ENCODE measurements at regions not wholly inside any gene's neighbourhood (a gene's known extent, or its start where the extent isn't known, plus 50 kb on each side); places are given as distances from the start of the nearest gene placed in this dataset.

GRCh38 chr3:88369767-88370166 lies 220.0 kb downstream of the C3orf38 start:
- no peak overlapping the region for H3K9ac ChIP-seq
- no peaks in the 10 kb centered on the region; the same call in 1 of the 2 replicates for H3K9me2 ChIP-seq
- H2AFZ ChIP-seq (ENCODE audit: low read depth) = no peak overlapping the region
- WGBS (ENCODE audit: low lambda C conversion rate) = 23% methylated on average over 2 of the region's 2 CpGs
- no peaks in the 10 kb centered on the region for H3K4me1 ChIP-seq (ENCODE audit: control insufficient read depth in 1 of 2, insufficient read depth in 2 of 2, low read depth in 1 of 2, low read length in 1 of 2)
- H4K20me1 ChIP-seq (ENCODE audit: insufficient read depth) = no peaks in the 10 kb centered on the region
- no peaks in the 10 kb centered on the region for H3K79me2 ChIP-seq (ENCODE audit: insufficient read depth)
- no peak for DNase-seq
- H3K4me2 ChIP-seq = no peak overlapping the region
- H3K4me3 ChIP-seq (ENCODE audit: low read depth in 2 of 2, low read length in 1 of 2) = no peak overlapping the region
- no peaks in the 10 kb centered on the region for H3K27me3 ChIP-seq (ENCODE audit: insufficient read depth)
- ChIA-PET POLR2A (no interaction called here), CTCF (no interaction called here)
- no peaks in the 10 kb centered on the region for H3K36me3 ChIP-seq (replicated peaks in 1 of 2; ENCODE audit: control insufficient read depth in 1 of 2, insufficient read depth in 2 of 2, low read length in 1 of 2)
- no peak overlapping the region for H3K27ac ChIP-seq (ENCODE audit: low read depth in 2 of 2, low read length in 1 of 2)
- TF ChIP-seq MEF2A (IDR thresholded peaks at IDR 0.05; ENCODE audit: borderline replicate concordance, low read depth) (no peak), FOXM1 (IDR thresholded peaks at IDR 0.05; ENCODE audit: low read depth) (no peak), SIN3A (IDR thresholded peaks at IDR 0.05; ENCODE audit: borderline replicate concordance, low read depth, low read length) (no peak), RXRA (IDR thresholded peaks at IDR 0.05; ENCODE audit: borderline replicate concordance, low read depth) (no peak), NFIC (IDR thresholded peaks at IDR 0.05; ENCODE audit: borderline replicate concordance) (no peak), TAF1 (IDR thresholded peaks at IDR 0.05; ENCODE audit: borderline replicate concordance, low read depth, low read length) (no peak), SMC3 (IDR thresholded peaks at IDR 0.05; ENCODE audit: low read depth, low read length) (no peak), PBX3 (IDR thresholded peaks at IDR 0.05) (no peak), TEAD4 (IDR thresholded peaks at IDR 0.05; ENCODE audit: borderline replicate concordance, insufficient read depth) (no peak), MAX (IDR thresholded peaks at IDR 0.05; ENCODE audit: low read depth) (no peak), CHD2 (IDR thresholded peaks at IDR 0.05; ENCODE audit: low read length, partially characterized antibody) (no peak), RFX5 (IDR thresholded peaks at IDR 0.05; ENCODE audit: low read length) (no peak), RCOR1 (IDR thresholded peaks at IDR 0.05; ENCODE audit: low read length) (no peak)
- no peaks in the 10 kb centered on the region for H3F3A ChIP-seq (replicated peaks; ENCODE audit: insufficient read depth)
- no peaks in the 10 kb centered on the region for H3K9me3 ChIP-seq

- ChIA-PET POLR2A (no interaction called here), CTCF (no interaction called here)
- Histone ChIP-seq H3K9me3 (no peaks in the 10 kb centered on the region), H3K79me2 (ENCODE audit: insufficient read depth) (no peaks in the 10 kb centered on the region), H2AFZ (ENCODE audit: low read depth) (no peak overlapping the region), H3K27me3 (ENCODE audit: insufficient read depth) (no peaks in the 10 kb centered on the region), H3K36me3 (replicated peaks in 1 of 2; ENCODE audit: control insufficient read depth in 1 of 2, insufficient read depth in 2 of 2, low read length in 1 of 2) (no peaks in the 10 kb centered on the region), H3F3A (replicated peaks; ENCODE audit: insufficient read depth) (no peaks in the 10 kb centered on the region), H3K4me1 (ENCODE audit: control insufficient read depth in 1 of 2, insufficient read depth in 2 of 2, low read depth in 1 of 2, low read length in 1 of 2) (no peaks in the 10 kb centered on the region), H3K9me2 (no peaks in the 10 kb centered on the region), H3K27ac (ENCODE audit: low read depth in 2 of 2, low read length in 1 of 2) (no peak overlapping the region), H4K20me1 (ENCODE audit: insufficient read depth) (no peaks in the 10 kb centered on the region), H3K4me2 (no peak overlapping the region), H3K9ac (no peak overlapping the region), H3K4me3 (ENCODE audit: low read depth in 2 of 2, low read length in 1 of 2) (no peak overlapping the region)
- DNase-seq = no peak
- no peak for TF ChIP-seq RFX5 (IDR thresholded peaks at IDR 0.05; ENCODE audit: low read length)
- 5% methylated on average over 5 of the region's 5 CpGs for WGBS (ENCODE audit: low lambda C conversion rate)
These were observed 235.3 kb downstream of the C3orf38 start for GRCh38 chr3:88385090-88385489.

GRCh38 chr3:88398581-88398980 lies 248.8 kb downstream of the C3orf38 start:
- ChIA-PET CTCF (no interaction called here), POLR2A (no interaction called here)
- H3K4me2 ChIP-seq = no peak overlapping the region
- H3K27ac ChIP-seq (ENCODE audit: low read depth in 2 of 2, low read length in 1 of 2) = no peak overlapping the region
- TF ChIP-seq REST (IDR thresholded peaks at IDR 0.05; ENCODE audit: low read depth, low read length) (no peak), GABPA (IDR thresholded peaks at IDR 0.05; ENCODE audit: low read depth) (no peak), IRF3 (IDR thresholded peaks at IDR 0.05; ENCODE audit: low read depth, low read length) (no peak), POLR2AphosphoS5 (IDR thresholded peaks at IDR 0.05; ENCODE audit: low read depth, low read length) (no peak), TEAD4 (IDR thresholded peaks at IDR 0.05; ENCODE audit: borderline replicate concordance, insufficient read depth) (no peak), RFX5 (IDR thresholded peaks at IDR 0.05; ENCODE audit: low read length) (no peak), JUND (IDR thresholded peaks at IDR 0.05) (no peak), ELF1 (IDR thresholded peaks at IDR 0.05) (no peak), TAF1 (IDR thresholded peaks at IDR 0.05; ENCODE audit: borderline replicate concordance, low read depth, low read length) (no peak), FOXM1 (IDR thresholded peaks at IDR 0.05; ENCODE audit: low read depth) (no peak)
- no peaks in the 10 kb centered on the region for H3F3A ChIP-seq (replicated peaks; ENCODE audit: insufficient read depth)
- no peaks in the 10 kb centered on the region for H3K79me2 ChIP-seq (ENCODE audit: insufficient read depth)
- H3K27me3 ChIP-seq (ENCODE audit: insufficient read depth) = no peaks in the 10 kb centered on the region
- H3K4me1 ChIP-seq (ENCODE audit: control insufficient read depth in 1 of 2, insufficient read depth in 2 of 2, low read depth in 1 of 2, low read length in 1 of 2) = no peaks in the 10 kb centered on the region
- H3K9me3 ChIP-seq = no peaks in the 10 kb centered on the region
- no peak for DNase-seq
- no peaks in the 10 kb centered on the region for H3K9me2 ChIP-seq
- no peak overlapping the region for H3K4me3 ChIP-seq (ENCODE audit: low read depth in 2 of 2, low read length in 1 of 2)
- no peak overlapping the region for H2AFZ ChIP-seq (ENCODE audit: low read depth)
- H3K9ac ChIP-seq = no peak overlapping the region
- no peaks in the 10 kb centered on the region for H3K36me3 ChIP-seq (replicated peaks in 1 of 2; ENCODE audit: control insufficient read depth in 1 of 2, insufficient read depth in 2 of 2, low read length in 1 of 2)
- no peaks in the 10 kb centered on the region for H4K20me1 ChIP-seq (ENCODE audit: insufficient read depth)
